HuH-7 (cell line): ENCODE measurements at regions not wholly inside any gene's neighbourhood (a gene's known extent, or its start where the extent isn't known, plus 50 kb on each side); places are given as distances from the start of the nearest gene placed in this dataset.

Experiments used
- DNase-seq: peaks from one replicate; pipeline ENCODE4 v3.0.0; 2011; ENCODE audit warnings: low spot score

DNA sequence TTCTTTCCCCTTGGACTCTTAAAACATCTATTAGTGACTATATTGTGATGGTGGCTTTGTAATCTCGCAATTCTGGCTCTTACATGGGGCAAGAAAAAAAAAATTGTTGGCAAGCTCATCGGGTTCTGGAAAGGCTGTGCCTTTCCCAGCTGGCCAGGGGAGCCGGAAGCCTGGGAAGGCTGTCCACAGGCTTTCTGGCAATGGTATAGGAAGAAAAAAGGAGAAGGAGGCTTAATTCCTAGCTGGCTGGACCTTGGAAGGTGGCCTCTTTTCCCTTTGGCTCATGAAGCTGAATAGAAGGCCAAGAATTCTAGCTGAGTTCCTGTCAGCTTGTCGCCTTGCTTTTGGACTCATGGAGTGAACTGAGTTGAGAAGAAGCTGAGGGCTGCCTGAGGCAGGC lies 243.5 kb upstream of the SEMA6D start:
- DNase-seq = no peak

DNA sequence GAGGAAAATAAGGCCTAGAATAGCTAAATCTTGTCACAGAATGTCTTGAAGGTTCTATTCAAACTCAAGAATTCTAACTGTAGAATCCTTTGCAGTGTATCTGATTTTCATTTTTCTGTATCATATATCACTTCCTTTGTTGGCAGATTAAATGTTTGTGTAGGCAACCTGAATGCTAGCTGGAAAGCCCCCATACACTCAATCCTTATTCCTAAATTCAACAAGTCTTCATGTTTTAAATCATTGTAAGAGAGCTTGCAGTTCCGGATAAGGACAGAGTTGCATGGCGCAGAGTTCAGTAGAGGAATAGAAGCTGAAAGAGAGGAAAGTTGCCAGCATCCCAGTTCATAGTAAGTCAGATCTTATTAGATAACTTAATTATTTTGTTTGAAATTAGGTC lies 242.0 kb upstream of the SEMA6D start:
- DNase-seq = no peak

DNA sequence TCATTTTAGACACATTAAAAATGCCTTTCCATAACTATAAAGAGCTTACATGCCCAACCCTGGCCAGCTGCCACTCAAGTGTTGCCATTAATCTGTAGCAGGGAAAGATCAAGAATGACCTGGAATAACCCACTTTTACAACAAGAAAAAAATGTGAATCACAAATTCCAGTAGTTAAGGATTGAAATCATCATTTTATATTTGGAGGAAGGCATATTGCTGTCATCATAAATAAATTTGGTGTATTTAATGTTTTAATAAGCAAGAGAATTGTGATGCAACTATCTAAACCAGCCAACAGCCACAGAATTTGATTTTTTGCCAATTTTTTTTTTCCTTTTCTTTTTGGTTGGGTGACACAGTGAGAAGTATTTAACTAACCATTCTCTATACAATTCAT lies 240.0 kb upstream of the SEMA6D start:
- no peak for DNase-seq

DNA sequence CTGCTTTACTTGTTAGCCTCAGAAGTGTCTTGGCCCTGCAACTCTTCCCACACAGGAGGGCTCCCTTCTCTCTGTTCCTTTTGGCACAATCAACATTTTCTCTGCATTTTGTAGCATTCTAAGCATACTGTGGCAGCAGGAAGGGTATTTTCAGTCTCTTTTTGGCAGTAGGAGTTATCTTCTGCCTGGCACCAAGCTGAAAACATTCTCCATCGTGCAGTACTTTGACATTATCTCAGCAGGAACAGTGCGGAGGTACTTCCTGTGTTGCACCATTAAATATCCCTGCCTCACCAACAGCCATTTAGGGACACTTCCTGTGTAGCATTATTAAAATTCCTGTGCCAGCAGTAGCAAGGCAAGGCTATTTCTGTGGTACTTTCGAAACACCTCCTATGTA lies 233.2 kb upstream of the SEMA6D start:
- DNase-seq = no peak

DNA sequence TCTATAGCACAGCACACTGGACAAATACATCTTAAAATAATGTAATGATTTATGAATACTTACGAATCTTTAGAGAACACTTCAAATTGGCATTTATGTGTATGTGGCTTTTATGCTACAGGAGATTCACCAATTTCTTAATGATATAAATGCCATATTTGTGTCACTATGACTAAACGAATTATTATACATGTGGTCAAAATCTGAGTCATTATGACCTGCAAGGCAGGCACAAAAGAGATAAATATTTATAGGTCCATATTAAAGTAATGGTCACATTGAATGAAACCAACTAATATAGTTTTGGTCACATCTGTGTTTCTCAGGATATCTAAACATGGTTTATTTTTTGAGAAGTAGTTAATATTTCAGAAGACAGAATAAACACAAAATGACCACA lies 232.3 kb upstream of the SEMA6D start:
- no peak for DNase-seq

DNA sequence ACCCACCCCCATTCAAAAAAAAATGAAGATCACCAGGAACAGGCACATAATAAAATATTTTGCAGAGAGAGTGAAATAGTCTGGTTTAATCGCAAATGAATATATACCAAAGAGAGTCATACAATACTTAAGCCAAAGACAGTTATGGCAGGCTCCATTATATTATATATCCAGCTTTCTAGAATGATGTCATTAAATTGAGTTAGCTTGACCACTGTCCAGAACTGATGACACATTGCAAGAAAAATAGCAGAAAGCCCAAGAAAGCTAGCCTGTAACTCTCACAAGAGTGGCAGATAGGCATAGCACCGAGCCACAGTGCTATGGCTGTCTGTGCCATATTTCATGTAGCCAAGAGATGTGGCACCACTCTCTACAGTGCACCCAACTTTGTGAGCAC lies 231.9 kb upstream of the SEMA6D start:
- no peak for DNase-seq

DNA sequence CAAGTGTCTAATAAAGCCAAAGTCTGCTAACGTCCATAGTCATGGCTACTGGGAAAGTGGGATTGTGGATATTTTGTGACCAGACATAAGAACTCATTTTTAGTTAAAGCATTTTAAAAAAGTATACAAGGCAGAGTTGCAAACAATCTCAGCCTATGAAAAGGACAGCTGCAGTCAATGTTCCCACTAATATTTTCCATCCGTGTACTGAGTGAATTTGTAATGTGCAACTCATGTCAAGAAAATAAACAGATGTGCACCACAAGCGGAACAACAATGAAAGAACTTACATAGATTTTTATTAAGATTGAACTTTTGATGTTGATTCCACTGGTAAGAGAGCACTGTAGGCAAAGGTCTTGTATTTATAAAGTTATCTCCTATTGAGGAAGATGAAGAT lies 231.3 kb upstream of the SEMA6D start:
- no peak for DNase-seq

DNA sequence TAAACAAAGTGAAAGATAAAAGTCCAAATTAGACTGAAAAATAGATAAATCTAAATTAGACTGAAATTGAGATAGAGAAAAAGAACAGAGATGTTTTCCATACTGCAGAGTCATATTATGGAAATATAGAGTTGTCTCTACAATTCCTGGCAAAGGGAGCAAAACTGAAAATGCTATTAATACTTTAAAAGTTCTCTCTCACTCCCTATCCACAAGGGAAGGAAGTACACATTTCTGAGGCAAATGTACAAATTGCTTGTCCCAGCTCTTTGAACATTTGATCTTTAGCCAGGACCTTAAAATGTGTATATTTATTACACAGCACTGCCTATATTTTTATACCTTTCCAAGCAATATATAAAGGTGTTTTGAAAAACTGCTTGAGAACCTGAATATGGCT lies 225.1 kb upstream of the SEMA6D start:
- DNase-seq = no peak

DNA sequence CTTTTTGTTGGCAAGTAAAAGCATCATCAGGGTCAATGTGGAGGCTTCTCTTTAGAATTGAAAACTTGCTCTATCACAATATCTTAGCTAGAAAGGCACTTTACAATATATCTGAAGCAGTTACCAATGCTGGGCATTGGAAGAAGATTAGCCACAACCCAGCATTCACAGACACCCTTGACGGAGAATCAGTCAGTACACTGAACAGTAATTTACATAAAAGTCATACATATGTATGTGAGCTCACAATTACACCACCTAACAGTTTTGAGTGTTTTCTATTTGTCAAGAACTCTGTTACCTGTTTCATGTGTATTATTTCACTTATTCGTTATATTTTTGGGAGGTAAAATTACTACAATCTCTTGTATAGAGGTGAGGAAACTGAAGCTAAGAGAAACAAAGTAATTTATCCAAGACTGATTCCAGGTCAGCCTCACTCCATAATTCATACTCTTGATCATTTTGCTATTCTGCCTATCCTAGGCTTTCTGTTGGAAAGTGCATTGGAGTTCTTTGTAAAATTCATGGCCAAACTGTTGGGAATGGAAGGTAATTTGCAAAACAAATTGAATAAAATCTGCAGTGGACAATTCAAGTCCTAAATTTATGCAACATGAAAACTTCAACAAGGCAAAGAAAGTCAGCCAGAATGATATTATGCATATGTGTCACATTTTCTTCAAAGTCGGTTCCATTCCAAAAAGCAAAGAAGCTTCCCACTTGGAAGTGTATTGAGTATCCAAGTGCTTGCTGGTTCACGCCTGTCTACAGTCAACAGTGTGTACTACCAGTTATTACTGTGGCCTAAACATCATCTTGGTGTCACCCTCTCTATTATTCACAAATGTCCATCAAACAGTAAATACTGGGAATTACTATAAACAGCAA lies 223.7 kb upstream of the SEMA6D start:
- no peak for DNase-seq

DNA sequence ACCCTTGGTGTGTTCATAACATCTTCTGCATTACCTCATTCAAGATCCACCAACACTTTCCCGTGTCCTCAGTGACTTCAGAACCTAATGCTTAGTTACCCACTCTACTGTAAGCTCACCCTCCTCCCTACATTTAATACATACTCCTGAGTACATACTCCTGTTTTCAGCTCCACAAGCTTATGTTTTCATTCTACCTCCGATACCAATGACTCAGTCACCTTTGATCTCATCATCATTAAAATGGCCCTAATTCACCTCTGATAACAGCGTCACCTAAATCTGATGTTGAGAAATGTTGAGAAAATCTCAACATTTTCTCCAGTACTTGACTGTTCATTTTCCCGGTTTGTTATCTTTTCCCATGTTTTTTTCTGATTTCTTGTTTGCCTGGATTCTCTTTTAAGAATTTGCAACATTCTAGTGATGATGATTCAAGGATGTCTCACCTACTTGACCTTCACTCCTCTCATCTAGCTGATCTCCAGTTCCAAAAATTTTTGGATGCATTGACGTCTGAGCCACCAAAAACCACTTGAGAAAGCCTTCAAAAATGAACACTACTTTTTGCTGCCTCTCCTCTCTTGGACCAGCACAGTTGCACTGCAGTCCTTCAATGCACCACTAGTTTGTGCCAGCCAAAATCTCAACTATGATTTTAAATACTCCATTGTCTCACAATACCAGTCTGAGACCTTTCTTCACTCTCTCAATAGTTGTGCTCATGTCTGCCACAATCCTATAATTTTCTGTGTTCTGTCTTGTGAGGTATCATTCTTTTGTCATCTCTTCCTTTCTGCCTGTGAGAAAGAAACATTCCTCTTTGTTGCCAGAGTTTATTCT lies 220.7 kb upstream of the SEMA6D start:
- no peak for DNase-seq

DNA sequence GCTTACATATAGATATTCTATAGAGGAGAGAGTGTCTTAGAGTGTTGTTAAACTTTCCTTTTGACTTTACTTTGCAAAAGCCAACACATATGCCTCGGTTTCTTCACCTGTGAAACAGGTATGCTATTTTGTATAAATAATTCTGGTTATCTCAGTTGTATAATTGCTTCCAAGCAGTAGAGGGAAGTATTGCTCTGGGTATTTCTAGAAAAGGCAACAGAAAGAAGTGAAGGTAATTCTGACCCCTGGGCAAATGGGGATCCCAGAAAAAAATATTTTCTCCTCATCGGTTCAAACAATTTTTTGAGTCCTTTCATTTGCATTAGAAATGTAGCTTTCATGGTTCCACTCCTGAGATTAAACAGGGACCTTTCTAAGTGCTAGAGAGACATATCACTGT lies 216.5 kb upstream of the SEMA6D start:
- no peak for DNase-seq

DNA sequence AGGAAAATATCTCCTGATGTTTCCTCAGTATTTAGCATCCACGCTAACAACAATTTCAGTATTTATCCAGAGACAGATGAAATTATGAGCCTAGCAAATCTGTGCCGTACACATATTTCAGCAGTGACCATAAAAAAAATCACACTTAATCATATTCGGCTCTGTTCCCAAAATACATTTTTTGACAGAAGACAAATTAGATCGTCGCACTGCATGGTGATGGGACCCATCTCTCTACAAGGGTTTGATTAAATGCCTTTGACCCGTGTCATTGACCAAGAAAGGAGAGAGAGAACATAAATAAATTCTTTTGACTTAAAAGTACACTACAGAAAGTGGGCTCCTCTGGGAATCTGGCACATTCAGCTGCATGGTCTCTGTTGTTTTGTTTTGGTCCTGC lies 215.3 kb upstream of the SEMA6D start:
- DNase-seq = no peak

DNA sequence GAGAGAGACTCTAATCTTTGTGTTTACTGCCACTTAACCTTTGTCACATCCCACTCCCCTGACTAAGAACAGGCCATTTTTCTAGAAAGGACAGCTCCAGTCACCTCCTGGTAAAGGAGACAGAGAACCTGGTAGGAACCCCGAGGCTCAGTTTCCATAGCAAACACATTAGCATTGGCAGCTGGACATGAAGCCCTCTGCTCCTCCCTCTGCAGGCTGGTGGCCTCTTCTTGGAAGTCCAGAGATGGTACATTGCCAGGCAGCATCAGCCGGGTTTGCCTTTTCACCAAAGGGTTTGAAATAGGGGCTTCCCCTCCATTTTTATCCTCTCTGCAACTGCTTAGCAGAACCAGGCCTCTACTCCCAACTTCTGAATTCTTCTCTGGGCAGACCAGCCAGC lies 213.4 kb upstream of the SEMA6D start:
- no peak for DNase-seq

DNA sequence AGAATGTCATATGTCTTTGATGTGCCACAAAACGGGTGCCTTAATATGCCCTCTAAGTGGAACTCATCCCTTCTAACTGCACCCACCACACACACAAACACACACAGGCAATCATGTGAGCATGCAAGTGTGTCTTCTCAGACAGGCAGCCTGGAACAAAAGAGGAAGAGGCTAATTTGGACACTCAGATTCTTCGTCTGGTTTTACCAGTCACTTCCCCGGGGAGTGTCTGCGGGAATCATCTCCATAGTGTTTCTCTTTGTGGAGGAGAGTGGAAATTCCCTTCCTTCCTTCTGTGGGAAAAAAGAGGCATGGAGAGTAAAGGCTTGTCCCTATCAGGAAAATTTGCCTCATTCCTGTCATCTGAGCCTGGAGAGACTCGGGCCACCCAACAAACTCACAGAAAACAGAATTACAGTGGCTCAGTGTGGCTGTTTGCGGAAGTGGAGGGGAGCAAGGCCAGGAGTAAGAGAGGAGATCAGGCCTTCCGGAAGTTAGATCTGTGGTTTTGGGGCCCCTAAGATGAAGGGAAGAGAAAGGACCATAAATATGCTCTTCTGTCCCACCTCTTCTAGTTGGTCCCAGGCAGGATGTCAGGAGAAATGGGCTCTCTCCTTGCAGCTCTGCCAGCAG lies 212.6 kb upstream of the SEMA6D start:
- DNase-seq = no peak

DNA sequence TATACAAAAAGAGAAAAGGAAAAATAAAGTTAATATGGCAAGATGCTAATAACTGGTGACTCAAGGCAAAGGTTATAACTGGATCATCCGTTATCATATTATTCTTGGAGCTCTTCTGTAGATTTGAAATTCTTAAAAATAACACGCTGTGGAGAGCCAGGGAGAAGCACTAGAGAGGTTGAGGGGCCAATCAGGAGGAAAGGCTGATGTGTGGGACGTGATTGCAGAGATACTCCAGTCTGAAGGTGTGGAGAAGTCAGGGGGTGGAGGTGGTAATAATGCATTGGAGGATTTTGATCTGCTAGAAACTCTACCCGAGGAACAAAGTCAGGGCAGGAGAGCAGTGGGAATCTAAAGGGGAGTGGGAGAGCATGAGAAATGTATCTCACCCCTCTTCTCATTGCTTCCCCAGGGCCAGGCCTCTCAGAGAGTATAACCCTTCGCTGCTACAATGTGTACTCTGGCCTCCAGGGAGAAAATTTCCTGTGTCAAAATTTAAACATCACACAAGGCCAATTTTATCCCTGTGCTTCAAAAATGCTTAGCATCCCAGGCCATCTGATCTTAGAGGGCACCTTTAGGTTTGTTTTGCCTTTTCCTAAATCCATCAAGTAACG lies 211.5 kb upstream of the SEMA6D start:
- no peak for DNase-seq

DNA sequence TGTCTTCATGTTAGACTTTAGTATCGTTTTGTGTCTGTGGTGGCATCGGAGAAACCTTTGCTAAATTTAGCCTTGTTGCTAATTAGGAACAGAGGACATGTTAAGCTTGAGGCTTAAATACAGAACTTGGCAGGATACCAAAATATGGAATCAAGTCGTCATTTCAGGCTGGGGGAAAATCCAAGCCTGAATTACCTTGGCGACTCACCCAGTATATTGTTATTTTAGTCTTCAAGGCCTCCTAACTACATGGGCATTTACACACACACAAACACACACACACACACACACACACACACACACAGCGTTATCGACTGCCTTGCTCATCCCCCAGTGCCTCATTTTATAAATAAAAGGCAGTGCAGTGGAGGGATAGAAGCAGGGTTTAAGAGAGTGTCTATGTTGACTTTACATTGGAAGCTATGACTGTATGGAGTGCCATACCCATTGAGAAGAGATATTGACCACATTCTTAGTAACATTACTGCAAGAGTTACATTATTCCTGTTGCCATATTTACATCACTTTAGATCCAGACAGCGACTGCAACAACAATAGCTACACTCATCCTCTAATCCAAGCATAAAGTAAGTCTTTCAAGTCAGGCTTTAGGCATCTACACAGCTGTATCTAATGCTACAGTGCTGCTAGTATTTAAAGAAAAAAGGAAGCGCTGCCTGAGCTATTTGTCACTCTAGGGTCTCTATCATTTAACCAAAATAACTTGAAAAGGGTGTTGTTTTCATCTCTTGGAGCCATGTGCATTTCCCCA lies 210.8 kb upstream of the SEMA6D start:
- no peak for DNase-seq

DNA sequence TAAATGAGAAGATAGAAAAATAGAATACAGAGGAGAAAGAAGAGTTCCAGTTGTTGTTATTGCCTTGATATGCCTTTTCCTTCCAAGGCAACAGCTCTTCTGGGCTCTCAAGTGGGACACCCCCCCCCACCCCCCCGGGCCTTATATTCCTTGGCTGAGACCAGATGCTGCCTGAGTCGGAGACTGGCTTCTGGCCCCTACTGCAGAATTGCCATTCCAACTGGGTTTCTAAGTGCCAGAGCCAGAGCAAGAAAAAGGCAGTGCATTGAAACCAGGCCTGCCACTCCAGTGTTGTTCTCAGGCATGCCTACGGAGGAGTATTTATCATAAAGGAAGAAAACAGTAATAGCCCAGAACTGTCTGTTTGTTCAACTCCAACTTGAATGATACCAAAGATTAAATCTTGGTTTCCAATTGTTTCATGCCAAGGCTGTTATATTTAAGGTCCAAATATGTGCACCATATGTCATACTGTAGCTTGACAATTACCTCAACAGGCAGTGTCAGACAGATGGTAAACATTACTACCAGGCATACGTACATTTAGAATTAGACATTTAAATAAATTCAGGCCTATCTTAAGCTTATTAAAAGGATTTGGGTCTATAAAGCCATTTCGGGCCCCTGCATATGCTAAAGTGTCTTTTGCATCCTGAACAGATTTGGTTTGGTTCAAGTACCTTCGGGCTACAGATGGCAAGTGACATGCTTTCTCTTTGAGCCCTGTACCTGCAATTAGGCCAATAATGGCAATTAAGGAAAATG lies 209.9 kb upstream of the SEMA6D start:
- DNase-seq = no peak

DNA sequence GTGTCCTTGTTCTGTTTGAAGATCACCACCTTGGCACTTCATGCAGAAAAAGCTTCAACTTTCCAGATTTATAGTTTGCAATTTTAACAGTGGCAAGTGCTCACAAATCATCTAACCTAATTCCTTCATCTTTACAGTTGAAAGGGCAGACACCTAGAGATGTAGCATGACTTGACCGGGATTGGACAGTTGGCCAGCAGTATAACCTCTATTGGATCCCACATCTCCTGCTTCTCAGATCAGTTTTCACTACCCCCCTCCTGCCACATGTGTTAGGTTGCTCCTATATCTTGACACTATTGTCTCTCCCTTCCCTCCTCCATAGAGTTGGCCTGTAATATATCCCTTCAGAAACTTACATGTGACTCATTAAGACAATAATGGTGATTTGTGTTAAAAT lies 206.0 kb upstream of the SEMA6D start:
- DNase-seq = no peak

DNA sequence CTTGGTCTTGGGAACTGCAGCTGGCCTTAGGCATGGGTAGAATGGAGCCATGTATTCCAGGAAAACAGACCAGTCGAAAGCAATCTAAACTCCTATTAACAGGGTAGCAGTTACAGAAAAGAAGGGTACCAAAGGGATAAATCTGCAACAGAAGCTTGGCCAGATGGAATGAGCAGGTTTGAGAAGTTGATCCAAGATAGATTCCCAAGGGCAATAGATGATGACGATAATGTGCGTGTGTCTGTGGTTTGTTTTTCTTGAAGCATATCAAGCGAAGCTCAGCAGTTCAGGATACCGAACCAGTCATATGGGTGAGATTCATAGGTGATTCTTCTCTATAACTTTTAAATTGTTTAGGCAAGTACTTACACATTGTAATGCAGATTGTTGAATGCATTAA lies 203.8 kb upstream of the SEMA6D start:
- no peak for DNase-seq

DNA sequence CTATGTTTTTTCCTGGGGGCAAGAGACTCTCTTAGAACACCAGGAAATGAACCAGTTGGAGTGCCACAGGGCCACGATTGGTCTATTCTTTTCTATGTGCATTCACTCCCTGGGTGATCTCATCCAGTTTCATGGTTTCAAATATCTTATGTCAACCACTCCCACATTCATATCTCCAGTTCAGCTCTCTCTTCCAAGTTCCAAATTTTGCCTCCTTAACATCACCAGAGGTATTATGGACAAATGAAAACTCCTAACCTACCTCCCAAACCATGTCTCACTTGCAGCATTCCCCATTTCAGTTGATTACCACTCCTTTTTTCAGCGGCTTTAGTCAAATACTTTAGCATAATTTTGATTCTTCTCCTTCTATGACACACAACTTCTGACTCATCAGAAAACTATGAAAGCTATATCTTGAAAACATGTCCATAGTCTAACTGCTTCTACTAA lies 203.1 kb upstream of the SEMA6D start:
- DNase-seq = no peak

DNA sequence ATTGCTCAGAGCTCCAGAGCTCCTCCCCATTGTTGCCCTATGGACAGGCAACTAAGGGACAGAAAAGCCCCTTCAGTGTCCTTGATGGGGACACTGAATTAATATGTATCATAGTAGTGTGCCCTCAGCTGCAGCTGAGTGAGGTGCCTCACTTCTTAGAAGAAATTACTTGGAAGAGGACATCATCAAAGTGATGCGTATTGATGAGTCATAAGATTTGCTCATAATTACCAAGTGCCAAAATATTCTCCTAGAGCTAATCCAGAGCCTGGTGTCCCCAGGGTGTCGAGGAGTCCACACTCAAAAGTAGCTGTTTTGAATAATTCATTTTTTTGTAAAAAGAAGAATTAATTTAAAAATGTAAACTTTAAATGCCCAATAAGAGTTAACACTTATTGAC lies 200.7 kb upstream of the SEMA6D start:
- no peak for DNase-seq
